Hematopoietic multipotent progenitor cell (in vitro differentiated cells): ENCODE measurements at regions not wholly inside any gene's neighbourhood (a gene's known extent, or its start where the extent isn't known, plus 50 kb on each side); places are given as distances from the start of the nearest gene placed in this dataset.
"Not testable (repeated sequence)": the region's sequence is repeated elsewhere in the genome, so short reads cannot be mapped to it uniquely, and the experiment has no call there.

Experiments used
- DNase-seq, 3 donors: peaks; one replicate each; pipeline ENCODE4 v3.0.0-alpha.2; 2011 to 2015; ENCODE audit warnings: low read depth in 2 of 3, low spot score in 2 of 3

GRCh38 chrX:13223868-13224567 is 95.8 kb downstream of the ATXN3L start:
- DNase-seq = no peak

- no peak for DNase-seq
Measured at GRCh38 chrX:13220916-13221315, 98.9 kb downstream of the ATXN3L start.

- no peak for DNase-seq
Measured at GRCh38 chrX:13219991-13220764, 99.7 kb downstream of the ATXN3L start.

GRCh38 chrX:13218758-13219157 is 101.1 kb downstream of the ATXN3L start:
- no peak for DNase-seq

- no peak for DNase-seq
Measured at GRCh38 chrX:13216139-13216538, 103.7 kb downstream of the ATXN3L start.

GRCh38 chrX:13215729-13216128 is 104.1 kb downstream of the ATXN3L start:
- no peak for DNase-seq

- DNase-seq = no peak
Measured at GRCh38 chrX:13212191-13212651, 107.6 kb downstream of the ATXN3L start.

- not testable (repeated sequence) for DNase-seq
Measured at GRCh38 chrX:13210142-13210541, 109.7 kb downstream of the ATXN3L start.

- DNase-seq = not testable (repeated sequence)
Measured at GRCh38 chrX:13209704-13210103, 110.1 kb downstream of the ATXN3L start.

- DNase-seq = no peak
Measured at GRCh38 chrX:13208281-13208935, 111.4 kb downstream of the ATXN3L start.

- no peak for DNase-seq
Measured at GRCh38 chrX:13203271-13203670, 116.6 kb downstream of the ATXN3L start.

GRCh38 chrX:13201605-13202219 is 118.1 kb downstream of the ATXN3L start:
- DNase-seq = no peak

- DNase-seq = no peak
Measured at GRCh38 chrX:13200398-13200797, 119.5 kb downstream of the ATXN3L start.

GRCh38 chrX:13198762-13199064 is 121.1 kb downstream of the ATXN3L start:
- no peak for DNase-seq

- DNase-seq = no peak
Measured at GRCh38 chrX:13198056-13198761, 121.6 kb downstream of the ATXN3L start.

GRCh38 chrX:13196782-13197181 is 123.1 kb downstream of the ATXN3L start:
- DNase-seq = no peak

- no peak for DNase-seq
Measured at GRCh38 chrX:13195340-13195739, 124.5 kb downstream of the ATXN3L start.

- DNase-seq = peak in 2 of 3 donors; percentile 8 to 26
Measured at GRCh38 chrX:13194291-13195103, 125.4 kb downstream of the ATXN3L start.

GRCh38 chrX:13190051-13190450 is 129.8 kb downstream of the ATXN3L start:
- no peak for DNase-seq

GRCh38 chrX:13189380-13189779 is 130.5 kb downstream of the ATXN3L start:
- DNase-seq = no peak
